Stomach (tissue), 4 donors: ENCODE measurements at regions not wholly inside any gene's neighbourhood (a gene's known extent, or its start where the extent isn't known, plus 50 kb on each side); places are given as distances from the start of the nearest gene placed in this dataset.

Experiments used
- EP300 ChIP-seq: sonication (generic); formaldehyde crosslinking; IDR thresholded peaks from one replicate; pipeline ENCODE4 v1.6.1; 2017; ENCODE audit warnings: antibody characterized with exemption
- POLR2A ChIP-seq, 4 donors: fragments of 450-650 bp; IDR thresholded peaks; one replicate each; pipeline ENCODE4 v1.6.1; 2016; ENCODE audit warnings: antibody characterized with exemption in 4 of 4, control low read depth in 2 of 4, mild to moderate bottlenecking in 1 of 4, moderate library complexity in 1 of 4
- POLR2AphosphoS5 ChIP-seq, 3 donors: sonication (generic); formaldehyde crosslinking; IDR thresholded peaks; one replicate each; pipeline ENCODE4 v1.6.1; 2016; ENCODE audit warnings: antibody characterized with exemption in 3 of 3
- TF ChIP-seq, protein P1 (sequence below), 7 experiments: fragments of 450-650 bp in 4 of 7; fragments of 200-600 bp in 3 of 7; sonication (generic) in 3 of 7; IDR thresholded peaks; one replicate each; pipeline ENCODE4 v1.5.1; 2016 to 2019; ENCODE audit warnings: antibody characterized with exemption in 7 of 7, control low read depth in 2 of 7, mild to moderate bottlenecking in 1 of 7

DNA sequence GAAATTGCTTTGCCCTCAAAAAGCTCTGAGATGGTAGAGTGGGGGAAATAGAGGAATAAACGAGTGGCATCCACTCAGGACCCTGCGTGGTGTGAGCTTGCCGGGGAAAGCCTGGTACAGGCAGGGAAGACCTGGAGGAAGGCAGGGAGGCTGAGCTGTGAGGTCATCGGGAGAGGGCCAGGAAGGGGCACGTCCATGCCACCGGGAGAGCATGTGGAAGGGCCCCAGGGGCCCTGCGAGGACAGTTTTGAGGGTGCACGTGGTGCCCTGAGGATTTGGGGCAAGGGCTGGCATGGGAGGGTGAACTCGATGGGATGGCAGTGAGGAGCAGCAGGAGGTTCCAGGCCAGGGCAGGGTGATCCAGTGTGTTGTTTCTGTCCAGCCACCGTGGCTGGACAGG lies 56.3 kb upstream of the CBFA2T3 start:
- TF ChIP-seq, protein P1, sequence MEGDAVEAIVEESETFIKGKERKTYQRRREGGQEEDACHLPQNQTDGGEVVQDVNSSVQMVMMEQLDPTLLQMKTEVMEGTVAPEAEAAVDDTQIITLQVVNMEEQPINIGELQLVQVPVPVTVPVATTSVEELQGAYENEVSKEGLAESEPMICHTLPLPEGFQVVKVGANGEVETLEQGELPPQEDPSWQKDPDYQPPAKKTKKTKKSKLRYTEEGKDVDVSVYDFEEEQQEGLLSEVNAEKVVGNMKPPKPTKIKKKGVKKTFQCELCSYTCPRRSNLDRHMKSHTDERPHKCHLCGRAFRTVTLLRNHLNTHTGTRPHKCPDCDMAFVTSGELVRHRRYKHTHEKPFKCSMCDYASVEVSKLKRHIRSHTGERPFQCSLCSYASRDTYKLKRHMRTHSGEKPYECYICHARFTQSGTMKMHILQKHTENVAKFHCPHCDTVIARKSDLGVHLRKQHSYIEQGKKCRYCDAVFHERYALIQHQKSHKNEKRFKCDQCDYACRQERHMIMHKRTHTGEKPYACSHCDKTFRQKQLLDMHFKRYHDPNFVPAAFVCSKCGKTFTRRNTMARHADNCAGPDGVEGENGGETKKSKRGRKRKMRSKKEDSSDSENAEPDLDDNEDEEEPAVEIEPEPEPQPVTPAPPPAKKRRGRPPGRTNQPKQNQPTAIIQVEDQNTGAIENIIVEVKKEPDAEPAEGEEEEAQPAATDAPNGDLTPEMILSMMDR (IDR thresholded peaks at IDR 0.05): no peak
- TF ChIP-seq EP300: no peak
- no peak for TF ChIP-seq POLR2AphosphoS5 (IDR thresholded peaks at IDR 0.05)
- TF ChIP-seq POLR2A (IDR thresholded peaks at IDR 0.05): no peak
